NCI-H1105 treated with DMSO at 0.1 percent for 48 hours (cell line): ENCODE measurements at regions not wholly inside any gene's neighbourhood (a gene's known extent, or its start where the extent isn't known, plus 50 kb on each side); places are given as distances from the start of the nearest gene placed in this dataset.
"Not testable (repeated sequence)": the region's sequence is repeated elsewhere in the genome, so short reads cannot be mapped to it uniquely, and the experiment has no call there.

ENCODE experiments used
- DNase-seq: peaks from one replicate; lab custom pipeline; 2025; lab: John Stamatoyannopoulos, UW

GRCh38 chr15:45810201-45810600 lies 175.4 kb downstream of the SQOR start:
- no peak for DNase-seq

GRCh38 chr15:45812200-45812599 lies 177.4 kb downstream of the SQOR start:
- no peak for DNase-seq

GRCh38 chr15:45817578-45817977 lies 182.7 kb downstream of the SQOR start:
- not testable (repeated sequence) for DNase-seq

- DNase-seq, result no peak
Observed at GRCh38 chr15:45821390-45821789, 186.6 kb downstream of the SQOR start.

GRCh38 chr15:45822968-45823367 lies 188.1 kb downstream of the SQOR start:
- not testable (repeated sequence) for DNase-seq

- no peak for DNase-seq
Observed at GRCh38 chr15:45827275-45827674, 192.4 kb downstream of the SQOR start.

GRCh38 chr15:45827766-45828165 lies 192.9 kb downstream of the SQOR start:
- DNase-seq, result no peak

- DNase-seq, result no peak
Observed at GRCh38 chr15:45829336-45830153, 194.7 kb downstream of the SQOR start.

GRCh38 chr15:45831787-45832186 lies 197.0 kb downstream of the SQOR start:
- no peak for DNase-seq

GRCh38 chr15:45834622-45835021 lies 199.8 kb downstream of the SQOR start:
- no peak for DNase-seq

GRCh38 chr15:45842151-45842550 lies 207.3 kb downstream of the SQOR start:
- DNase-seq, result no peak

- DNase-seq, result no peak
Observed at GRCh38 chr15:45847645-45848044, 212.8 kb downstream of the SQOR start.

GRCh38 chr15:45849136-45849535 lies 214.3 kb downstream of the SQOR start:
- DNase-seq, result no peak

GRCh38 chr15:45854455-45855202 lies 219.8 kb downstream of the SQOR start:
- no peak for DNase-seq

GRCh38 chr15:45855210-45855906 lies 220.5 kb downstream of the SQOR start:
- DNase-seq, result no peak

- no peak for DNase-seq
Observed at GRCh38 chr15:45855907-45856579, 221.2 kb downstream of the SQOR start.

GRCh38 chr15:45857291-45857690 lies 222.5 kb downstream of the SQOR start:
- DNase-seq, result no peak

GRCh38 chr15:45858491-45858890 lies 223.7 kb downstream of the SQOR start:
- DNase-seq, result no peak

GRCh38 chr15:45862034-45862433 lies 227.2 kb downstream of the SQOR start:
- no peak for DNase-seq

- no peak for DNase-seq
Observed at GRCh38 chr15:45863881-45864580, 229.2 kb downstream of the SQOR start.

- no peak for DNase-seq
Observed at GRCh38 chr15:45866616-45867015, 231.8 kb downstream of the SQOR start.

- no peak for DNase-seq
Observed at GRCh38 chr15:45867281-45867680, 232.5 kb downstream of the SQOR start.
